Endometrium (tissue), 2 donors: ENCODE measurements at regions not wholly inside any gene's neighbourhood (a gene's known extent, or its start where the extent isn't known, plus 50 kb on each side); places are given as distances from the start of the nearest gene placed in this dataset.
"Not testable (repeated sequence)": the region's sequence is repeated elsewhere in the genome, so short reads cannot be mapped to it uniquely, and the experiment has no call there.

Experiments used
- FAIRE-seq: peaks from 2 replicates; lab custom pipeline; 2012; peaks lifted over from hg19 to GRCh38; lab: Jason Lieb, UNC
- donor health status: control.
- donor health status: control.

DNA sequence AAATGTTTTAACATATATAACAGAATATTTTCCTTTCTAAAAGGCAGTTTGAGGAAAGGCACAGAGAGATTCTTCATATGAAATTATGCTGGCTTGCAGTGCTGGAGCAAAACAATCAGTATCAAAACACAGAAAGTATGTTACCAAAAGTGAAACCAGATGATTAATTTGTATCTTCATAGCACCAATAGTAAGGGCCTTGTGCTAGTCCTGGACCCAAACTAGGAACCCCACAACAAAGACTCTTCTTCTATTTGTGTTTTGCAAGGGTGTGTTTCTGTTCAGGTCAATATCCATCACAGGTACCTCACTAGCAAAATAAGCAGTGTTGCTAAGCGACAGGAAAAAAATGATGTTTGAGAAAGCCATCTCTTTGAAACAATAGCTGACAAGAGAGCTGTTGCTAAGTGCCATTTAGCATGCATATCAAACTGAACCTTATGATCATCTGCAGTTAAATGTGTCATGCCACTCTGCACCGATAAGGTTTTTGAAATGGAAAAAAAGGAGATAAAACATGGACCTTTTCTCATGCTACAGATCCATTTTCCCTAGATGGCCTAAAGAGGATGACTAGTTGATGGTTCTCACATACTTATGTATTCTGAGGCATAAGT is 196.2 kb upstream of the ALG10 start:
- no peak for FAIRE-seq

DNA sequence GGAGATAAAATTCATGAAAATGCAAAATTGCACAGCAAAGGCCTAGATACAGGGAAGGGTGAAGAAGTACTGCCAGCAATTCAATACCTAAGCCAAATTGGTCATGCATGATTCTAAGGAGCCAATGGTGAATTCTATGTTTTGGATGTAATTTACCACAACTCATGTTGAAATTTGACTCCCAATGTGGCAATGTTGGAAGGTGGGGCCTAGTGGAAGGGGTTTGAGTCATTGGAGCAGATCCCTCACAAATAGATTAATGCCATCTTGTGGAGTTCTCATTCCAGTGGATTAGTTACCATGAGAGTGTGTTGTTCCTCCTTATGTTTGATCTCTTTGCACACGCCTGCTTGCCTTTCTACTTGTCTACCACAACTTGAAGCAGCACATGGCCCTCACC is 194.0 kb upstream of the ALG10 start:
- FAIRE-seq, result no peak

DNA sequence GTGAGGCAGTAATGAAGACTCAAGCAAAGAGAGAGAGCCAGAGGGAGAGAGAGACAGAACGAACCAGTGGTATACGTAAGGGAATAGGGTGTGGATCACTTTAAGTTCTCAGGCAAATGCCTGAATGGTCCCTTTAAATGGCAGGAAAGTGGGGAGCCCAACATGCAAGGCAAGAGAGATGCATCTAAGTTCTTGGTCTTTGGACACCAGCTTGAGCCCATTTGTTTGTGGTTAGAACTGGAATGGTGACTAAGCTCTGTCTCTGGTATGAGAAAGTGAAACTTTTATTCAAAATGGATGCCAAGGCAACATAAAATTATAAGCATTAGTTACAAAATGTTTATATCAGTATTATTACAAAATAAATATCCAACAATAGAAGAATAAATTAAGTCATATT is 192.2 kb upstream of the ALG10 start:
- no peak for FAIRE-seq

DNA sequence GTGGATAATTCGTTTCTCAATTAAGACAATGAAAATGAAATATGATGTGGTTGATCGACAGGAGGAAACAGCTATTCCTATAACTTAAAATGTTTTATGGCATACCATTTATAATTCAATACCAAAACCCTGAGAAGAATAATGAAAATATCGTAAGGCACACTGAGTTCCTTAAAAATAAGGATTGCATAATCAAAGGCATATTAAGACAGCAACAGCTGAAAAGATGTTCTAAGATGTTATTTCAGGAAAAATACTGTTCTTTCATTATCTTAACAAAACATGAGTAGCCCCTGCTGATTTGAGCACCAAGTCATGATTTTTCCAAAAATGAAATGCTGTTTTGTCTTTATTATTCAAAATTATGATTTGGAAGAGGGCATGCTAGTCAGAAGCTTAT is 189.4 kb upstream of the ALG10 start:
- FAIRE-seq, result no peak

DNA sequence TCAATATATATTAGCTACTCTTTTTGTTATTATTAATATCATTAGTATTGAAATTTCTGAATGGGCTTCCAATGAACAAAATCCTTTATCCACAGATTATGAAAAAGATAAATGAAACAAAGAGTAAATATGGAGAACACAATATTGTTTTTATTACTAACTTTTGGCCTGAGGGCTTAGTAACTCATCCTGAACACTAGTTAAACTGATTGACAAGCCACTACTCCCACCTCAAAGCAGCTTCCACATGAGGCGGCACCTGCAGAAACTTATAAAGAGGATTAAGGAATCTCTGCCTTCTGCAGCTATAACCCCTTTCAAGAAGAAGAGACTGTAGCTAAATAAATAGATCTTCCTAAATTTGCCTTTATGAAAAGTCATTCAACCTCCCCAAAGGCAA is 187.6 kb upstream of the ALG10 start:
- no peak for FAIRE-seq

DNA sequence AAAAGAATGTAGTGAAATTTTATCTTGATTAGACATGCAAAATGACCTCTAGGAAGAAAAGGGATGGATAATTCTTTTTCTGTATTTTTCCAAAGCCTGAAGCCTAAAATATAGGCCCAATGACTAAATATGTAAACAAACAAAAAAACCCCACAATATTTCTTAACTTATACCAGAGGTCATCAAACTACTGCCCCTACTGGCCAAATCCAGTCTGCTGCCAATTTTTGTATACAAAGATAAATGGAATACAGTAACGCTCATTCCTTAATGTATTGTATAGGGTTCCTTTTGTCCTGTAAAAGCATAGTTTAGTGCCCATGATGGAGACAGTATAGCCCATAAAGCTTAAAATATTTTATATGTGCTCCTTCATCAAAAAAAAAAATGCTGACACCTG is 145.7 kb upstream of the ALG10 start:
- no peak for FAIRE-seq

DNA sequence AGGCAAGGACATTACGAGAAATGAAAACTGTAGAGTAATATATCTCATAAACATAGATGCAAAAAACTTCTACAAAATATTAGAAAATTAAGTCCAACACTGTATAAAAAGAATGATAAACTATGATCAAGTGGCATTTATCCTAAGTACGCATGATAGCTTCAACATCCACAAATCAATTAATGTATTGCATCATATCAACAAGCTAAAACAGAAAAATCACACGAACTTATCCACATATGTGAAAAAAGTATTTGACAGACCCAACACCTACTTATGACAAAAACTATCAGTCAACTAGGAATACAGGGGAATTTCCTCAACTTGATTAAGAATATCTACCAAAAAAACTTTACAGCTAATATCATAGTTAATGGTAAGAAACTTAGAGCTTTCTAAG is 129.9 kb upstream of the ALG10 start:
- FAIRE-seq, result no peak

DNA sequence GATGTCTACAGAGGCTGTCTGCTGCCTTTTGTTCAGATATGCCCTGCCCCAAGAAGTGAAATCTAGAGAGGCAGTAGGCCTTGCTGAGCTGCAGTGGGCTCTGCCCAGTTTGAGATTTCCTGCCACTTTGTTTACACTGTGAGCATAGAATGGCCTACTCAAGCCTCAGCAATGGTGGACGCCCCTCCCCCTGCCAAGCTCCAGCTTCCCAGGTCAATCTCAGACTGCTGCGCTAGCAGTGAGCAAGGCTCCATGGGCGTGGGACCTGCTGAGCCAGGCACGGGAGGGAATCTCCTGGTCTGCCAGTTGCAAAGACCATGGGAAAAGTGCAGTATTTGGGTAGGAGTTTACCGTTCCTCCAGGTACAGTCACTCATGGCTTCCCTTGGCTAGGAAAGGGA is 101.8 kb upstream of the ALG10 start:
- not testable (repeated sequence) for FAIRE-seq

DNA sequence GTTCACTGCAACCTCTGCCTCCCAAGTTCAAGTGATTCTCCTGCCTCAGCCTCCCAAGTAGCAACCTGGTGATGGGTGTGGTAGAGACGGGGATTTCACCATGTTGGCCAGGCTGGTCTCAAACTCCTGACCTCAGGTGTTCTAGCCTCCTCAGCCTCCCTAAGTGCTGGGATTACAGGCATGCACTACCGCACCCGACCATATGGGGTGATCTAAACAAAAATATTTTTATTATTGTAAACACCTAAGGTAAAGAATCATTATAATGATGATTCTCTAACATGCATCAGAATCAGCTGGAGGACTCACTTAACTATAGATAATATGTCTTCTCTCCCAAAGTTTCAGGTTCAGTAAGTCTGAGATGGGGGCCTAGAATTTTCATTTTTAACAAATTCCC is 96.2 kb upstream of the ALG10 start:
- FAIRE-seq, result no peak

DNA sequence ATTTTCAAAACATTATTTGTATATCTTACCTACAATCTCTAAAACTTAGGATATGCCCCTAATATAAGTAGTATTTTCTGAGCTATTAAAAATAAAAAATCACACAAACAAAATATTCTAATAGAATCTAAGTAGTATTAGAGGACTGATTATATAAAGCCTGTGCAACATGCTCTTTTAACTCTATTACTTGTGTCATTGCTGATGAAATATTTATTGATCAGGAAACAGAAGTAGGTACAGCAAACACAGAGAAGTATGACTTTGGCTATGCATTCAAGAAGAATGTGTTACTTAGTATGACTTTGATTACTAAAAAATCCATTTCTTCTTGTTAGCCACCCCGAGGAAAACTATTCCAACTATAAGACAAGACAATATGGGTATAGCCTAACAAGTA is 84.6 kb upstream of the ALG10 start:
- not testable (repeated sequence) for FAIRE-seq

DNA sequence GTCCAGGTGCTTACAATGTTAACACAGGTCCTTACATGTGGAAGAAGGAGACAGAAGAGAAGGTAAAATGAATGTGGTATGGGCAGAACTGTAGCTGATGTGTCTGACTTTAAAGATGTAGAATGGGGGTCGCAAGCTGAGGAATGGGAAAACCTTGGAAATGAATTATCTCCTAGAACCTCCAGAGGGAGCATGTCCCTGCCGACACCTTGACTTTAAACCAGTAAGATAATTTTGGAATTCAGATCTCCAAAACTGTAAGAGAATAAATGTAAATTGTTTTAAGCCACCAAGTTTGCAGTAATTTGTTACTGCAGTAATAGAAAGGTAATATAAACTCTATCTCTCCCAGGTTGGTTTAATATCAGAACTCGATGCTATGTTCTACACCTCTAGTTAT is 80.1 kb upstream of the ALG10 start:
- FAIRE-seq, result no peak

DNA sequence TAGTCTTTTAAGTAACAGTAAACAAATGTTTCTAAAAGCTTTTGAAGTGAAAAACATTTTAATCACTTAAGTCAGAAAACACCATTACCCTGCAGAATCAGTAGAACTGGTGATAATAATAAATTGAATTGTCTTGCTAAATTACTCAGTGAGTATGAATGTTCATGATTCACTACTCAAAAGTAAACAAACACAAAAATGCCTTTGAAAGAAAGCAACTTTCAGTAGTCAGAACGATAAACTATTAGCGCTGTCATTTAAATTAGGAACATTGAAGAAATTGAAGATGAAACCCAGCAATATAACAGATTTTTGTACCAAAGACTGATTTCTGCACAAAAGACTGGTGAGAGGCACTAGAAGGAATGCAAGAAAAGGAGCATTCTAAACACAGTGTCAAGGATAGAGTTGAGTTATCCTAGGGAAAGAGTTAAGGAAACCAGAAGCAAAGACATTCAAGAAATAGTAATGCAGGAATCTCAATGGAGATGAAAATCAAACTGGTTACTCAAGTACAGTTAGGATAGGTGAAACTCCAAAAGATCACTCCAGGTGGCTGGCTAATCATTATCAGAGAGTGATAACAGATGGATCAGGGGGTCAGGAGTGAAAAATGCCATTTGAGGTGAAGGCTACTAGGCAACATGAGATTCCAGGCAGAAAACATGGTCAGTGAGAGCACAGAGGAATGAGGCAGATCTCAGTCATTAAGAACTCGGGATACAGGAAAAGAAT is 77.4 kb upstream of the ALG10 start:
- no peak for FAIRE-seq

DNA sequence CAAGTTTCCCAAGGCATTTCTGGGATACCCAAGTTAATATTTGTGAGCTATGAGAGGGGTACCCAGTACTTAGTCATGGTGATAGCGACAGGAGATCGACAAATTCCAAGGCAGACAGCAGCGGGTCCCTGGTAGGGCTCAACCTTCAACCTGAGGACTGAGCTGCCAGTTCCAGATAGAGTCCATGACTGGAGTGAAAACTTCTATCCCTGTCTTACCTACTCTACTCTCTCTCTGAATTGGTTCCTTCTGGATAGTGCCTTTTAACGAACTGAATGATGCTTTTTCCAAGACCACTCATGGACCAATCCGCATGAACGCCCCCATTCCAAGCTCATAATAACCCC is 76.9 kb upstream of the ALG10 start:
- no peak for FAIRE-seq

DNA sequence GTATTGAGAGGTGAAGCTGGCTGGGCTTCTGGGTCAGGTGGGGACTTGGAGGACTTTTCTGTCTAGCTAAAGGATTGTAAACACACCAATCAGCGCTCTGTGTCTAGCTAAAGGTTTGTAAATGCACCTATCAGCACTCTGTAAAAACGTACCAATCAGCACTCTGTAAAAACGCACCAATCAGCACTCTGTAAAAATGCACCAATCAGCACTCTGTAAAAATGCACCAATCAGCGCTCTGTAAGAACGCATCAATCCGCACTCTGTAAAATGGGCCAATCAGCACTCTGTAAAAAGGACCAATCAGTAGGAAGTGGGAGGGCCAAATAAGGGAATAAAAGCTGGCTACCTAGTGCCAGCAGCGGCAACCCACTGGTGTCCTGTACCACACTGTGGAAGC is 56.1 kb upstream of the ALG10 start:
- not testable (repeated sequence) for FAIRE-seq

DNA sequence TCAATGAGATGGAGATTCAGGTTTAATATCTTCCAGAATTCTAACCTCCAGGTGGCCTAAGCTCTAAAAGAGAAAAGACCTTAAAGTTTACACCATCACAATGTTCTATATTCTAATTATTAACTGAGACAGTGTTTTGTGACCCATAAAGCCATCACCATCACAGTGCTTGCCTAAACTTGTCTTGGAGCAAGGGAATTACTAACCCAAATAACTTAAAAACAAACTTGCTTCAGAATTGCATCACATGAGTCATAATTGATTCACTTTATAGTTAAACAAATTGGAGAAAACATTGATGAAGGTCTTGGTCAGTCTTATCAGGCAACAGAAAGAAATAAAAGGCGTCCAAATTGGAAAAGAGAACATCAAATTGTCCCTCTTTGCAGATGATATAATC is 54.5 kb upstream of the ALG10 start:
- no peak for FAIRE-seq
